ENCODE measurements at regions not wholly inside any gene's neighbourhood (a gene's known extent, or its start where the extent isn't known, plus 50 kb on each side); places are given as distances from the start of the nearest gene placed in this dataset.
"Not testable (repeated sequence)": the region's sequence is repeated elsewhere in the genome, so short reads cannot be mapped to it uniquely, and the experiment has no call there.

- TF ChIP-seq, protein P1, sequence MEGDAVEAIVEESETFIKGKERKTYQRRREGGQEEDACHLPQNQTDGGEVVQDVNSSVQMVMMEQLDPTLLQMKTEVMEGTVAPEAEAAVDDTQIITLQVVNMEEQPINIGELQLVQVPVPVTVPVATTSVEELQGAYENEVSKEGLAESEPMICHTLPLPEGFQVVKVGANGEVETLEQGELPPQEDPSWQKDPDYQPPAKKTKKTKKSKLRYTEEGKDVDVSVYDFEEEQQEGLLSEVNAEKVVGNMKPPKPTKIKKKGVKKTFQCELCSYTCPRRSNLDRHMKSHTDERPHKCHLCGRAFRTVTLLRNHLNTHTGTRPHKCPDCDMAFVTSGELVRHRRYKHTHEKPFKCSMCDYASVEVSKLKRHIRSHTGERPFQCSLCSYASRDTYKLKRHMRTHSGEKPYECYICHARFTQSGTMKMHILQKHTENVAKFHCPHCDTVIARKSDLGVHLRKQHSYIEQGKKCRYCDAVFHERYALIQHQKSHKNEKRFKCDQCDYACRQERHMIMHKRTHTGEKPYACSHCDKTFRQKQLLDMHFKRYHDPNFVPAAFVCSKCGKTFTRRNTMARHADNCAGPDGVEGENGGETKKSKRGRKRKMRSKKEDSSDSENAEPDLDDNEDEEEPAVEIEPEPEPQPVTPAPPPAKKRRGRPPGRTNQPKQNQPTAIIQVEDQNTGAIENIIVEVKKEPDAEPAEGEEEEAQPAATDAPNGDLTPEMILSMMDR (IDR thresholded peaks at IDR 0.05; ENCODE audit: low read depth, low read length): no peak
- DNase-seq (ENCODE audit: extremely low read depth, low read depth): no peak
Measured at GRCh38 chr22:46031066-46031465, 54.1 kb upstream of the WNT7B start.

- no peak for DNase-seq (ENCODE audit: extremely low read depth, low read depth)
- TF ChIP-seq, protein P1 (IDR thresholded peaks at IDR 0.05; ENCODE audit: low read depth, low read length): no peak
Measured at GRCh38 chr22:46031557-46031956, 54.6 kb upstream of the WNT7B start.

DNA sequence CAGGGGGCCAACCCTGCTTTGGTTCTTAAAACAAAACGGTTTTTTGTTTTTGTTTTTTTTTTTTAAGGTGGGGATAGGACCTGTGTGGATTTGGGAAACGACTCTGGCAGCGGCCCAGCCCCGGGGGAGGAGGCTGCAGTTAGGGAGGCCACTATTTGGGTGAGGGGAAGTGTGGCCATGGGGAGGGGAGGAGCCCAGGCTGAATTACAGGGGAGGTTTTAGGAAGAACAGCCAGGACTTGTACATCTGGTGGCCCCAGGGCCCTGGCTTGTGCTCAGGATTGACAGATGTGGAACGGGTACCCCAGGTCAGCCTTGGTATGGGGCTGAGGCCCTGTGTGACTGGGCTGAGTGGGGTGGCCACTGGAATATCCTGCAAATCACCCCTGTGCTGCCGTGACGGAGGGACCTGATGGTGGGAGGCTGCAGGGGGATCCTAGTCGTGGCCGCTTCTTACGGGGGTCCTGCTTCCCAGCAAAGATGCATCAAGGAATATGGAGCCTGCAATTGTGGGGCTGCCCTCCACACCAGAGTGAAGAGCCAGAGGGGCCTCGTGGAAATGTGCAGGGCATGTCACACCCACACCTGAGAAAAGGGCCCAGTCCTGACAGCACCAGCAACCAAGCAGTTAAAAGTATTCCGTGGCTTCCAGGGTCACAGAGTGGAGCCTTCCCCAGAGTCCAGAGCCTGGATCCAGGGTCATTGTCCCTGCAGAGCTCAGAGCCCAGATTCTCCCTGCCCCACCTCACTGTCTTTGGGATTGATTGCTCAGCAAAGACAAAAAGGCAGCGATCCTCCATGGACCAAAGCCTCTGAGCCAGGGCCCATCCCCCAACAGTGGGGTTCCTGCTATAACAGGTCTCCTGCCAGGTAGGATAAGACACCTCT, 55.2 kb upstream of the WNT7B start:
- DNase-seq (ENCODE audit: extremely low read depth, low read depth): no peak
- TF ChIP-seq, protein P1 (IDR thresholded peaks at IDR 0.05; ENCODE audit: low read depth, low read length): no peak

DNA sequence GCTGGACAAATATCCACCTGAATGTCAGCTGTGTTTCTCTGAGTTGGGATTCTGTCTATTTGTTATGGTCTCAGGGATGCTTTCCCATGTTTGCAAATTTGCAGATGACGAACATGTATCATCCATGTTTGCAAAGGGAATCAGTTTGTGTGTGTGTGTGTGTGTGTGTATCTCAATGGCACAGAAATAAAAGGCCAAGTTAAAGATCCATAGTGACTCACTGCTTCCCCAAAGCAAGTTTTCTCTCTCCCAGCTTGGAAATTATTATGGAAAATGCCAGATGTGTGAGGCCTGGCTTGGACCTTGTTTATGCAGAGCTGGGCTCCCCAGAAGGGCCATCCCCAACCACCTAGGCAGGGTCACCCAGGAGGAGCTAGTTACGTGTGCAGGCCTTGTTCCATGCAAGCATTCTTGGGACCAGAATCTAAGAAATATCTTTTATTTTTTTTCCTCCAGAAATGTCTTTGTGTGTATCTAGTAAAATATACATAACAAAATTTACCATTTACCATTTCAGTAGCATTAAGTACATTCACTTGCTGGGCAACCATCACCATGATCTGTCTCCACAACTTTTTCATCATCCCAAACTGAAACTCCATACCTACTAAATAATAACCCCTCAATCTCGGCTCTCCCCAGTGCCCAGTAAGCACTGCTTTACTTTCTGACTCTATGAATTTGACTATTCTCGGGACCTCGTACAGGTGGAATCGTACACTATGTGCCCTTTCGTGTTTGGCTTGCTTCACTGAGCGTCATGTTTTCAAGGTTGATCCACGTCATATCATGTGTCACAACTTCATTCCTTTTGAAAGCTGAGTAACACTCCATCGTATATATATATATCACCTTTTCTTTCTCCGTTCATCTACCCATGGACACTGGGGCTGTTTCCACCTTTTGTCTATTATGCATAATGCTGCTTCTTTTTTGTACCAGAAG, 56.6 kb upstream of the WNT7B start:
- TF ChIP-seq, protein P1 (IDR thresholded peaks at IDR 0.05; ENCODE audit: low read depth, low read length): no peak

GRCh38 chr22:46034480-46034879, 57.5 kb upstream of the WNT7B start:
- DNase-seq (ENCODE audit: extremely low read depth, low read depth): not testable (repeated sequence)

More for the DNA sequence above, 56.6 kb upstream of the WNT7B start:
- no peak for DNase-seq (ENCODE audit: extremely low read depth, low read depth)

- TF ChIP-seq, protein P1 (IDR thresholded peaks at IDR 0.05; ENCODE audit: low read depth, low read length): no peak
- DNase-seq (ENCODE audit: extremely low read depth, low read depth): no peak
Measured at GRCh38 chr22:46035380-46035741, 58.4 kb upstream of the WNT7B start.

GRCh38 chr22:46035742-46036557, 59.0 kb upstream of the WNT7B start:
- DNase-seq (ENCODE audit: extremely low read depth, low read depth): peak; percentile 99
- TF ChIP-seq, protein P1 (IDR thresholded peaks at IDR 0.05; ENCODE audit: low read depth, low read length): no peak
